HEK293T (cell line): ENCODE measurements at regions not wholly inside any gene's neighbourhood (a gene's known extent, or its start where the extent isn't known, plus 50 kb on each side); places are given as distances from the start of the nearest gene placed in this dataset.

Experiments
- ARNT ChIP-seq: fragments of 450-650 bp; IDR thresholded peaks from 2 replicates; pipeline ENCODE4 v1.6.1; 2017; ENCODE audit warnings: mild to moderate bottlenecking
- BHLHE40 ChIP-seq: fragments of 450-650 bp; IDR thresholded peaks from 2 replicates; pipeline ENCODE4 v1.6.1; 2016; ENCODE audit warnings: mild to moderate bottlenecking, moderate library complexity, borderline replicate concordance
- ELF4 ChIP-seq: fragments of 450-650 bp; IDR thresholded peaks from 2 replicates; pipeline ENCODE4 v1.6.1; 2017; ENCODE audit warnings: antibody characterized with exemption
- FOXA1 ChIP-seq: fragments of 450-650 bp; IDR thresholded peaks from 2 replicates; pipeline ENCODE4 v1.6.1; 2016; ENCODE audit warnings: mild to moderate bottlenecking
- FOXK2 ChIP-seq: fragments of 450-650 bp; IDR thresholded peaks from 2 replicates; pipeline ENCODE4 v1.6.1; 2016; ENCODE audit warnings: mild to moderate bottlenecking
- FOXM1 ChIP-seq: fragments of 450-650 bp; IDR thresholded peaks from 2 replicates; pipeline ENCODE4 v1.6.1; 2017; ENCODE audit warnings: mild to moderate bottlenecking, borderline replicate concordance
- L3MBTL2 ChIP-seq: fragments of 450-650 bp; conservative IDR thresholded peaks from 2 replicates; pipeline ENCODE4 v1.6.1; 2016; ENCODE audit warnings: mild to moderate bottlenecking
- PKNOX1 ChIP-seq: fragments of 450-650 bp; IDR thresholded peaks from 2 replicates; pipeline ENCODE4 v1.6.1; 2016
- SP1 ChIP-seq: fragments of 450-650 bp; IDR thresholded peaks from 2 replicates; pipeline ENCODE4 v1.6.1; 2017
- SUZ12 ChIP-seq: fragments of 450-650 bp; IDR thresholded peaks from 2 replicates; pipeline ENCODE4 v1.6.1; 2016; ENCODE audit warnings: mild to moderate bottlenecking
- TARDBP ChIP-seq: fragments of 450-650 bp; IDR thresholded peaks from 2 replicates; pipeline ENCODE4 v1.6.1; 2016
- ZNF384 ChIP-seq: fragments of 450-650 bp; IDR thresholded peaks from 2 replicates; pipeline ENCODE4 v1.6.1; 2016

GRCh38 chr18:57853133-57853532 lies 50.0 kb upstream of the ATP8B1 start:
- TF ChIP-seq ARNT, result no peak
- no peak for TF ChIP-seq PKNOX1
- no peak for TF ChIP-seq FOXA1
- no peak for TF ChIP-seq SP1
- TF ChIP-seq L3MBTL2, result no peak
- no peak for TF ChIP-seq TARDBP
- no peak for TF ChIP-seq ZNF384
- no peak for TF ChIP-seq FOXM1
- no peak for TF ChIP-seq BHLHE40
- no peak for TF ChIP-seq SUZ12
- no peak for TF ChIP-seq ELF4
- no peak for TF ChIP-seq FOXK2
